ENCODE measurements at regions not wholly inside any gene's neighbourhood (a gene's known extent, or its start where the extent isn't known, plus 50 kb on each side); places are given as distances from the start of the nearest gene placed in this dataset.

DNA sequence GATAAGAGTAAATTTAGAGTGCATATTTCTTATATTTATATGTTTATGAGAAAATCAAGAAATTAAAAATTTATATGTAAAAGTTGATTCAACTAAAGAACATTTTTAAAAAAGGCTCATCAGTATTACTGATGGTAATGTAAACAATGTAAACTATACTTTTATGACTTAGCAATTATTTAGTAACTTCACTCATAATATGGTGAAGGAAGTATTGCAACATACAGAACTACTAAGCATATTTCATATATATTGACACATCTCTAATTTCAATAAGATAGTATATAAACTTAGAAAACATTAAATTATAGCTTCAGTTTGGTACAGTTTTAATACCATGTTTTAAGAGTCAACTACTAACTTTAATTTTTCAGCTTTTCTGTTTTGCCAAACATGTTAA lies 512.8 kb upstream of the PCDH7 start:
- Histone ChIP-seq H3K14ac (ENCODE audit: insufficient read length) (no peak overlapping the region), H3K56ac (replicated peaks; ENCODE audit: insufficient read length, low read depth, low read length) (no peak overlapping the region), H3K79me1 (ENCODE audit: low read depth, low read length) (no peaks in the 10 kb centered on the region), H4K91ac (replicated peaks; ENCODE audit: insufficient read length, low read length) (no peak overlapping the region), H3K27ac (ENCODE audit: low read depth, low read length) (no peak overlapping the region), H3K4me2 (ENCODE audit: insufficient read depth in 1 of 2, low read depth in 2 of 2, low read length in 2 of 2) (no peak overlapping the region), H3K23me2 (ENCODE audit: low read depth, low read length) (no peaks in the 10 kb centered on the region), H3K4me1 (replicated peaks in 1 of 4; ENCODE audit: control insufficient read depth in 3 of 4, insufficient read depth in 4 of 4, low read length in 3 of 4) (no peaks in the 10 kb centered on the region), H2AFZ (ENCODE audit: low read length) (no peak overlapping the region), H4K20me1 (replicated peaks in 1 of 2; ENCODE audit: control insufficient read depth in 1 of 2, insufficient read depth in 2 of 2, low read length in 2 of 2) (no peaks in the 10 kb centered on the region), H4K5ac (ENCODE audit: insufficient read length, low read depth, low read length) (no peak overlapping the region), H3K36me3 (ENCODE audit: control insufficient read depth in 2 of 4, insufficient read depth in 4 of 4, low read length in 3 of 4) (no peaks in the 10 kb centered on the region), H3K4me3 (ENCODE audit: extremely low read depth in 1 of 4, insufficient read depth in 2 of 4, low read depth in 3 of 4, low read length in 4 of 4) (no peak overlapping the region), H2AK5ac (ENCODE audit: low read depth, low read length) (no peak overlapping the region), H4K8ac (ENCODE audit: extremely low read depth, insufficient read depth, low read length) (no peak overlapping the region), H2BK15ac (ENCODE audit: low read length) (no peak overlapping the region), H3K9ac (replicated peaks in 1 of 4; ENCODE audit: extremely low read depth in 1 of 4, low read depth in 3 of 4, low read length in 3 of 4) (no peak overlapping the region), H3K79me2 (ENCODE audit: control insufficient read depth in 1 of 2, insufficient read depth in 2 of 2, low read length in 2 of 2) (no peaks in the 10 kb centered on the region), H3K9me3 (ENCODE audit: insufficient read depth in 2 of 2, low read depth in 1 of 2, low read length in 1 of 2) (peaks cover 0 to 4% of the 10 kb centered on the region in 2 experiments; a peak in 2 of 4 replicates), H2BK12ac (ENCODE audit: low read depth, low read length) (no peak overlapping the region), H3K23ac (ENCODE audit: insufficient read length) (no peak overlapping the region), H3K4ac (replicated peaks; ENCODE audit: insufficient read length, low read depth, low read length) (no peak overlapping the region), H3K27me3 (replicated peaks in 1 of 4; ENCODE audit: control insufficient read depth in 3 of 4, extremely low read depth in 1 of 4, insufficient read depth in 3 of 4, low read length in 3 of 4) (no peaks in the 10 kb centered on the region), H3K18ac (ENCODE audit: extremely low read depth, low read length) (no peak overlapping the region), H2BK20ac (ENCODE audit: low read length) (no peak overlapping the region), H2BK120ac (replicated peaks; ENCODE audit: low read depth, low read length) (no peak overlapping the region), H2BK5ac (ENCODE audit: low read depth, low read length) (no peak overlapping the region)
- TF ChIP-seq ZNF274 (IDR thresholded peaks at IDR 0.05; ENCODE audit: borderline replicate concordance, extremely low read depth, low read length): no peak
- TF ChIP-seq, protein P1, sequence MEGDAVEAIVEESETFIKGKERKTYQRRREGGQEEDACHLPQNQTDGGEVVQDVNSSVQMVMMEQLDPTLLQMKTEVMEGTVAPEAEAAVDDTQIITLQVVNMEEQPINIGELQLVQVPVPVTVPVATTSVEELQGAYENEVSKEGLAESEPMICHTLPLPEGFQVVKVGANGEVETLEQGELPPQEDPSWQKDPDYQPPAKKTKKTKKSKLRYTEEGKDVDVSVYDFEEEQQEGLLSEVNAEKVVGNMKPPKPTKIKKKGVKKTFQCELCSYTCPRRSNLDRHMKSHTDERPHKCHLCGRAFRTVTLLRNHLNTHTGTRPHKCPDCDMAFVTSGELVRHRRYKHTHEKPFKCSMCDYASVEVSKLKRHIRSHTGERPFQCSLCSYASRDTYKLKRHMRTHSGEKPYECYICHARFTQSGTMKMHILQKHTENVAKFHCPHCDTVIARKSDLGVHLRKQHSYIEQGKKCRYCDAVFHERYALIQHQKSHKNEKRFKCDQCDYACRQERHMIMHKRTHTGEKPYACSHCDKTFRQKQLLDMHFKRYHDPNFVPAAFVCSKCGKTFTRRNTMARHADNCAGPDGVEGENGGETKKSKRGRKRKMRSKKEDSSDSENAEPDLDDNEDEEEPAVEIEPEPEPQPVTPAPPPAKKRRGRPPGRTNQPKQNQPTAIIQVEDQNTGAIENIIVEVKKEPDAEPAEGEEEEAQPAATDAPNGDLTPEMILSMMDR (IDR thresholded peaks at IDR 0.05; ENCODE audit: control extremely low read depth in 1 of 3, insufficient read depth in 1 of 3, low read depth in 1 of 3, low read length in 3 of 3): no peak
- TF ChIP-seq GABPA (IDR thresholded peaks at IDR 0.05; ENCODE audit: borderline replicate concordance, insufficient read depth, low read length): no peak
- no peak for TF ChIP-seq POLR2AphosphoS5 (IDR thresholded peaks at IDR 0.05; ENCODE audit: low read depth, low read length)
- CTCF ChIA-PET (ENCODE audit: partially characterized antibody): no interaction called here
- POLR2A ChIA-PET (ENCODE audit: partially characterized antibody): no interaction called here
- no peak for FAIRE-seq
- DNase-seq (ENCODE audit: low read depth in 1 of 2, low spot score in 2 of 2): no peak
